ENCODE measurements at regions not wholly inside any gene's neighbourhood (a gene's known extent, or its start where the extent isn't known, plus 50 kb on each side); places are given as distances from the start of the nearest gene placed in this dataset.
A peak's percentile ranks its signal among the peaks of the same experiment; 100 is the strongest.
"Not testable (repeated sequence)": the region's sequence is repeated elsewhere in the genome, so short reads cannot be mapped to it uniquely, and the experiment has no call there.

DNA sequence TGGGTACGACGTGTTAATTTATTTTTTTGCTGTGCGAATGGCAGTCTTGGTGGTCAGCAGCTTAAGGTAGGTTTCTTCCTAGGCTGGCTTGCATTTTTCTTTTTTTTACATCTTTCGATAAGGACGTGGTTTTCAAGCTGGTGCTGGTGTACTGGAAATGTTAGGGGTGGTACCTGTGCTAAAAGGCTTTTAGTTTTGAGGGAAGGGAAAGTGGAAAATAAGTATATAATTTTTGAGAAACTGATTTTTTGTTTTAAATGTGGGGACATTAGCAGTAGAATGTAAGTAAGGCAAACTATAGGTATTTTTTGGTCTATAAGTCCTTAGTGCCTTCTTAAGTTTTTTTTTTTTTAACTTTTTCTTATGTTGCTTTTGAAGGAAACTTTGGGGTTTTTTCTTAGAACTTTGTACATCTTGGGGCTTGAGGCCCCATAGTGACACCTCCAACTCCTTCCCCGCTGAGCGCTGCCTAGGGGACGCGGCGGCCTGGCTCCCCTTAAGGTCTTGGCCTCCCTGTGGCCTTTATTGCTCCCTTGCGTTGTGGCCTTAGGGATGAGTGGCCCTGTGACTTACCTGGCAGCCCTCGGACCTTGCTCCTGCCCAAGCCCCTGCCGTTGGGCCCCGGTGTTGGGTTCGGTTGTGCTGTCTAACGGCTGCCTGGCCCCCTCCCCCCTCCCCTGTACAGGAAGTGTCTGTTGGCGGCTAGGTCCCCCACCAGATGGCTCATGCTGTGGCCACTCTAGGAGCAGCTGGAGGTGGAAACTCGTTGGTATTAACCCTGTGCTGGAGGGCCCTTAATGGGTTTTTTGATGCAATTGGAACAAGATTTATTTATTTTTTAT is 88.0 kb upstream of the RPRML start:
- DNase-seq (ENCODE audit: extremely low spot score): peak; percentile 76
- peak overlapping the region; percentile 93 for H3K27ac ChIP-seq (ENCODE audit: low read depth)
- H3K36me3 ChIP-seq (ENCODE audit: insufficient read depth): no peaks in the 10 kb centered on the region
- peak overlapping the region; percentile 90 for H3K4me3 ChIP-seq (ENCODE audit: low read depth, low read length)
- H3K4me1 ChIP-seq (ENCODE audit: insufficient read depth): no peaks in the 10 kb centered on the region
- WGBS: 4% methylated on average over 18 of the region's 18 CpGs

- no peaks in the 10 kb centered on the region for H3K36me3 ChIP-seq (ENCODE audit: insufficient read depth)
- H3K27ac ChIP-seq (ENCODE audit: low read depth): no peak overlapping the region
- WGBS: 63% methylated on average over 6 of the region's 6 CpGs
- no peak for DNase-seq (ENCODE audit: extremely low spot score)
- H3K4me3 ChIP-seq (ENCODE audit: low read depth, low read length): no peak overlapping the region
- no peaks in the 10 kb centered on the region for H3K4me1 ChIP-seq (ENCODE audit: insufficient read depth)
These were observed 87.0 kb upstream of the RPRML start for GRCh38 chr17:47066095-47066494.

- Histone ChIP-seq H3K4me1 (ENCODE audit: insufficient read depth) (no peaks in the 10 kb centered on the region), H3K4me3 (ENCODE audit: low read depth, low read length) (no peak overlapping the region), H3K36me3 (ENCODE audit: insufficient read depth) (no peaks in the 10 kb centered on the region), H3K27ac (ENCODE audit: low read depth) (no peak overlapping the region)
- WGBS: 96% methylated on average over 5 of the region's 5 CpGs
- no peak for DNase-seq (ENCODE audit: extremely low spot score)
These were observed 85.6 kb upstream of the RPRML start for GRCh38 chr17:47064684-47065083.

DNA sequence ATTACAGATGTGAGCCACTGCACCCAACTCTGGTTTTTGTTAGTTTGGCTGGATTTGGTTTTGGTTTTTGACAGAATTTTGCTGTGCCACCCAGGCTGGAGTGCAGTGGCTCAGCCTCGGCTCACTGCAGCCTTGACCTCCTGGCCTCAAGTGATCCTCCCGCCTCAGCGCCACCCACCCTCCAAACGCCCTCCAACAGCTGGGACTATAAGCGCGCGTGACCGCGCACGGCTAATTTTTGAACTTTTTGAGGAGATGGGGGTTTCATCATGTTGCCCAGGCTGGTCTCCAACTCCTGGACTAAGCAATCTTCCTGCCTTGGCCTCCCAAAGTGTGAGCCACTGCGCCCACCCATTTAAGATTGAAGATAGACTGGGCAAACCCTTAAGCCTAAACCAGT is 84.4 kb upstream of the RPRML start:
- 96% methylated on average over 11 of the region's 11 CpGs for WGBS
- DNase-seq (ENCODE audit: extremely low spot score): no peak
- Histone ChIP-seq H3K36me3 (ENCODE audit: insufficient read depth) (no peaks in the 10 kb centered on the region), H3K4me3 (ENCODE audit: low read depth, low read length) (no peak overlapping the region), H3K27ac (ENCODE audit: low read depth) (no peak overlapping the region), H3K4me1 (ENCODE audit: insufficient read depth) (no peaks in the 10 kb centered on the region)

DNA sequence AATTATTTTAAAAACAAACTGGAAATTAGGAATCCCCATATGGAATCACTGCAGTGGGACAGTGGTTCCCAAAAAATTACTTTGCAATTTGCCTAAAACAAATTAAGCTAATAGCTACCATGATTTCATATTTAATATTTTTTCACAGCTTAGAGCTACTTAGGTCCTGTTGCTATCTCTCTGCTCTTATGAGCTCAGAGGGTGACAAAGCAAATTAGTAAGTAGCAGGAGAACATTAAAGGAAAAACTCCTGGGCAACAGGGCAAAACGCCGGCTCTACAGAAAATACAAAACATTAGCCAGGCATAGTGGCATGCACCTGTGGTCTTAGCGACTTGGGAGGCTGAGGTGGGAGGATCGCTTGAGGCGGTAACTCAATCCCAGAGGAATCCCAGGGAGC is 83.8 kb upstream of the RPRML start:
- H3K36me3 ChIP-seq (ENCODE audit: insufficient read depth); DNase-seq (ENCODE audit: extremely low spot score); H3K27ac ChIP-seq (ENCODE audit: low read depth); H3K4me1 ChIP-seq (ENCODE audit: insufficient read depth); H3K4me3 ChIP-seq (ENCODE audit: low read depth, low read length): not testable (repeated sequence)
- WGBS: 95% methylated on average over 5 of the region's 5 CpGs

DNA sequence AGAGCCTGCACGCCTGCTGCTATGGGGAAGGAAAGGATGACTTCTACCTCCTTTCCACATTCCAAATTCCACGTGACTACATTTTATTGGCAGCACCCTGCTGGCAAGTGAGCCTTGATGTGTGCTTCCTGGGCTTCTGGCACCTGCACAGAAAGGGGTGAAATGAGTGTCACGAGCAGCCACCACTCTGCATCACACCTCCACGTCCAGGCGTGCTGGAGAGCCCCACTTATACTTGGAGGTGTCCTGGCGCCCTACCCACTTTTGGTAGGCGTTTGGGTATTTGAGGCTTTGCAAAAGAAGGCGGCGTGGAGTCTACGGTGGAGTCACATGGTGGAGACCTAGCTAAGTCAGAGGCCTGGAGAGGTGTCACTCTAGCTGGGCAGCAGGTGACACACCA is 81.0 kb upstream of the RPRML start:
- not testable (repeated sequence) for H3K36me3 ChIP-seq (ENCODE audit: insufficient read depth); H3K4me1 ChIP-seq (ENCODE audit: insufficient read depth); H3K27ac ChIP-seq (ENCODE audit: low read depth); H3K4me3 ChIP-seq (ENCODE audit: low read depth, low read length); DNase-seq (ENCODE audit: extremely low spot score)
- 86% methylated on average over 10 of the region's 10 CpGs for WGBS

DNA sequence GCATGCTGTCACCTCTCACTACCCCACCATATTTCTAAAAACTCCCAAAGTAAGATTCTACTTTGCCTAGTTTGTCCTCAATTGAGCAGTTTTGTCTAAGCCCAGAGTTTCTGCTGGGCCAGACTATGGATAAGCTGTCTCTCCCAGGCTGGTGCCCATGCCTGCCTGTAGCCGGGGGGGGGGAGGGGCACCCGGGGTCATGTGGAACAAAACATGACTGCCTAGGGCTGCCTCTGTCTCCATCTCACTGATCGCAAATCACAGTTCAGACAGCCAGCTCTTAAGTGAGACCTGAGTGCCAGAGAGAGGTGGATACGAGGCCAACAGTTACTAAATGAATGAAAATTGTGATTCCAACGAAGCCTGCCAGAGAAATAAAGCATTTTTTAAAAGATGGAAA is 78.8 kb upstream of the RPRML start:
- H3K36me3 ChIP-seq (ENCODE audit: insufficient read depth): no peaks in the 10 kb centered on the region
- 87% methylated on average over 5 of the region's 5 CpGs for WGBS
- H3K27ac ChIP-seq (ENCODE audit: low read depth): no peak overlapping the region
- no peak overlapping the region for H3K4me3 ChIP-seq (ENCODE audit: low read depth, low read length)
- no peak for DNase-seq (ENCODE audit: extremely low spot score)
- H3K4me1 ChIP-seq (ENCODE audit: insufficient read depth): no peaks in the 10 kb centered on the region

GRCh38 chr17:47057279-47057678 is 78.2 kb upstream of the RPRML start:
- not testable (repeated sequence) for DNase-seq (ENCODE audit: extremely low spot score); H3K4me3 ChIP-seq (ENCODE audit: low read depth, low read length); H3K4me1 ChIP-seq (ENCODE audit: insufficient read depth); H3K36me3 ChIP-seq (ENCODE audit: insufficient read depth); H3K27ac ChIP-seq (ENCODE audit: low read depth)
- 97% methylated on average over 31 of the region's 31 CpGs for WGBS

DNA sequence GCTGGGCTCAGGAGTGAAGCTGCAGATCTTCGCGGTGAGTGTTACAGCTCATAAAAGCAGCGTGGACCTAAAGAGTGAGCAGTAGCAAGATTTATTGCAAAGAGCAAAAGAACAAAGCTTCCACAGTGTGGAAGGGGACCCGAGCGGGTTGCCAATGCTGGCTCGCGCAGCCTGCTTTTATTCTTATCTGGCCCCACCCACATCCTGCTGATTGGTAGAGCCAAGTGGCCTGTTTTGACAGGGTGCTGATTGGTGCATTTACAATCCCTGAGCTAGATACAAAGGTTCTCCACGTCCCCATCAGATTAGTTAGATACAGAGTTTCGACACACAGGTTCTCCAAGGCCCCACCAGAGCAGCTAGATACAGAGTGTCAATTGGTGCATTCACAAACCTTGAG is 77.6 kb upstream of the RPRML start:
- H3K4me3 ChIP-seq (ENCODE audit: low read depth, low read length); H3K36me3 ChIP-seq (ENCODE audit: insufficient read depth); DNase-seq (ENCODE audit: extremely low spot score); H3K27ac ChIP-seq (ENCODE audit: low read depth); H3K4me1 ChIP-seq (ENCODE audit: insufficient read depth): not testable (repeated sequence)
- WGBS: 86% methylated on average over 7 of the region's 9 CpGs
